GM19463 (cell line): ENCODE measurements at regions not wholly inside any gene's neighbourhood (a gene's known extent, or its start where the extent isn't known, plus 50 kb on each side); places are given as distances from the start of the nearest gene placed in this dataset.
A peak's percentile ranks its signal among the peaks of the same experiment; 100 is the strongest.

ENCODE experiments used
- ATAC-seq: cut with Tn5 transposase; IDR thresholded peaks from one replicate; pipeline ENCODE4 v1.9.1; 2021; ENCODE audit warnings: mild to moderate bottlenecking, moderate library complexity; ENCODE audit not compliant: unreplicated experiment

- no peak for ATAC-seq
These were observed 554.4 kb upstream of the SORCS1 start for GRCh38 chr10:107718864-107719263.

GRCh38 chr10:107717046-107717445 lies 552.5 kb upstream of the SORCS1 start:
- no peak for ATAC-seq

GRCh38 chr10:107715565-107715964 lies 551.1 kb upstream of the SORCS1 start:
- ATAC-seq, result no peak

- ATAC-seq, result no peak
These were observed 544.5 kb upstream of the SORCS1 start for GRCh38 chr10:107708981-107709380.

GRCh38 chr10:107706096-107706725 lies 541.7 kb upstream of the SORCS1 start:
- ATAC-seq, result no peak

GRCh38 chr10:107701943-107702342 lies 537.4 kb upstream of the SORCS1 start:
- no peak for ATAC-seq

GRCh38 chr10:107692072-107692471 lies 527.6 kb upstream of the SORCS1 start:
- peak; percentile 57 for ATAC-seq

GRCh38 chr10:107689323-107689722 lies 524.8 kb upstream of the SORCS1 start:
- peak; percentile 46 for ATAC-seq

- no peak for ATAC-seq
These were observed 523.2 kb upstream of the SORCS1 start for GRCh38 chr10:107687701-107688100.

GRCh38 chr10:107686095-107686494 lies 521.6 kb upstream of the SORCS1 start:
- no peak for ATAC-seq

GRCh38 chr10:107671960-107672359 lies 507.5 kb upstream of the SORCS1 start:
- ATAC-seq, result no peak

GRCh38 chr10:107666214-107666613 lies 501.7 kb upstream of the SORCS1 start:
- ATAC-seq, result no peak

- no peak for ATAC-seq
These were observed 501.0 kb upstream of the SORCS1 start for GRCh38 chr10:107665459-107665858.

GRCh38 chr10:107657851-107658250 lies 493.3 kb upstream of the SORCS1 start:
- no peak for ATAC-seq

GRCh38 chr10:107656932-107657331 lies 492.4 kb upstream of the SORCS1 start:
- no peak for ATAC-seq

- peak; percentile 75 for ATAC-seq
These were observed 489.4 kb upstream of the SORCS1 start for GRCh38 chr10:107653832-107654287.

GRCh38 chr10:107650939-107651338 lies 486.4 kb upstream of the SORCS1 start:
- ATAC-seq, result no peak

GRCh38 chr10:107649249-107649648 lies 484.7 kb upstream of the SORCS1 start:
- ATAC-seq, result no peak

- no peak for ATAC-seq
These were observed 483.0 kb upstream of the SORCS1 start for GRCh38 chr10:107647462-107647861.

- ATAC-seq, result no peak
These were observed 467.4 kb upstream of the SORCS1 start for GRCh38 chr10:107631876-107632275.

- no peak for ATAC-seq
These were observed 462.4 kb upstream of the SORCS1 start for GRCh38 chr10:107626862-107627261.

- ATAC-seq, result no peak
These were observed 458.8 kb upstream of the SORCS1 start for GRCh38 chr10:107623292-107623691.

GRCh38 chr10:107619139-107619538 lies 454.6 kb upstream of the SORCS1 start:
- no peak for ATAC-seq
